ENCODE measurements at regions not wholly inside any gene's neighbourhood (a gene's known extent, or its start where the extent isn't known, plus 50 kb on each side); places are given as distances from the start of the nearest gene placed in this dataset.

DNA sequence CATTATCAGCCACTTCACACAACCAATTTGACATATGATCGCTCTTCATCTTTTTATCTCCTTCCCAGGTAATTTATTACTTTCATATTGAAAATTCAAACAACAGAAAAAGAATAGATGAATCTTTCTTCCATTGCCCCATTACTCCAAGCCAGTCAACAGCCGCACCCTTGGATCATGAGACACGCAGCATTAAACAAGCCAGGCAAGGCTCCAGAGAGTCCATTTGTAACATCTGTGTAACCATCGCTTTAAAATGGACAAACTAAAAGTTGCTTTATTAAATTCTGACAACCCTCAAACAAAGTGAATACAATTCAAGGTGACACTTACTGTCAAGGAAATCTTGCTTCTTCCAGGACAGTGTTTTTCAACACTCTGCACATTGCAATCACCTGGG lies 200.3 kb downstream of the EPM2A start:
- TF ChIP-seq SP1 (IDR thresholded peaks at IDR 0.05) = no peak
- TF ChIP-seq BHLHE40 (IDR thresholded peaks at IDR 0.05; ENCODE audit: borderline replicate concordance) = no peak
- no peak for TF ChIP-seq TARDBP (IDR thresholded peaks at IDR 0.05)
- no peak for TF ChIP-seq CTBP1 (IDR thresholded peaks at IDR 0.05; ENCODE audit: borderline replicate concordance)
- no peak for TF ChIP-seq ZNF384 (IDR thresholded peaks at IDR 0.05)
- no peak for TF ChIP-seq FOXM1 (IDR thresholded peaks at IDR 0.05; ENCODE audit: borderline replicate concordance)
